Smooth muscle cell (in vitro differentiated cells): ENCODE measurements at regions not wholly inside any gene's neighbourhood (a gene's known extent, or its start where the extent isn't known, plus 50 kb on each side); places are given as distances from the start of the nearest gene placed in this dataset.

Experiments
- DNase-seq: peaks from one replicate; lab custom pipeline; 2025; ENCODE audit not compliant: unreplicated experiment; lab: John Stamatoyannopoulos, UW
- H2AFZ ChIP-seq: fragments of 200-600 bp; sonication (generic); 2 replicates; pipeline ENCODE4 v1.6.0; 2016; ENCODE audit warnings: antibody characterized with exemption, low read depth, mild to moderate bottlenecking
- H3F3A ChIP-seq: fragments of 200-600 bp; sonication (generic); 2 replicates; pipeline ENCODE4 v1.6.0; 2017; ENCODE audit warnings: antibody characterized with exemption, low read depth
- H3K27ac ChIP-seq: fragments of 200-600 bp; sonication (generic); 2 replicates; pipeline ENCODE4 v1.5.1; 2016; ENCODE audit warnings: low read depth, mild to moderate bottlenecking
- H3K27me3 ChIP-seq: fragments of 200-600 bp; sonication (generic); 2 replicates; pipeline ENCODE4 v1.6.1; 2016; ENCODE audit warnings: low read depth, mild to moderate bottlenecking
- H3K36me3 ChIP-seq: fragments of 200-600 bp; sonication (generic); 2 replicates; pipeline ENCODE4 v1.5.1; 2016; ENCODE audit warnings: low read depth
- H3K4me1 ChIP-seq: fragments of 200-600 bp; sonication (generic); 2 replicates; pipeline ENCODE4 v1.5.1; 2016; ENCODE audit warnings: low read depth
- H3K4me2 ChIP-seq: fragments of 200-600 bp; sonication (generic); 2 replicates; pipeline ENCODE4 v1.6.0; 2016; ENCODE audit warnings: mild to moderate bottlenecking
- H3K4me3 ChIP-seq: fragments of 200-600 bp; sonication (generic); 2 replicates; pipeline ENCODE4 v1.5.1; 2016; ENCODE audit warnings: mild to moderate bottlenecking
- H3K79me2 ChIP-seq: fragments of 200-600 bp; sonication (generic); 2 replicates; pipeline ENCODE4 v1.6.0; 2016; ENCODE audit warnings: low read depth, mild to moderate bottlenecking
- H3K9ac ChIP-seq: fragments of 200-600 bp; sonication (generic); 2 replicates; pipeline ENCODE4 v1.6.0; 2016; ENCODE audit warnings: low read depth
- H3K9me3 ChIP-seq: fragments of 200-600 bp; sonication (generic); replicated peaks from 2 replicates; pipeline ENCODE4 v1.5.1; 2016; ENCODE audit warnings: low read depth
- H4K20me1 ChIP-seq: fragments of 200-600 bp; sonication (generic); 2 replicates; pipeline ENCODE4 v1.6.0; 2016; ENCODE audit warnings: low read depth
- CTCF ChIP-seq: fragments of 200-600 bp; sonication (generic); IDR thresholded peaks from 2 replicates; pipeline ENCODE4 v1.5.1; 2017; ENCODE audit warnings: borderline replicate concordance, mild to moderate bottlenecking, antibody characterized with exemption; ENCODE audit not compliant: insufficient read depth, poor library complexity, severe bottlenecking
- WGBS: methylation state at CpG from one replicate; pipeline ENCODE4 v1.1.7; 2016; ENCODE audit warnings: low lambda C conversion rate; 5-methylcytosine and 5-hydroxymethylcytosine counted together

GRCh38 chr19:30173593-30174356, 198.4 kb upstream of the ZNF536 start:
- no peaks in the 10 kb centered on the region for H3K4me1 ChIP-seq
- TF ChIP-seq CTCF: no peak

GRCh38 chr19:30174357-30174645, 197.9 kb upstream of the ZNF536 start:
- Histone ChIP-seq H3F3A (no peaks in the 10 kb centered on the region), H3K4me1 (no peaks in the 10 kb centered on the region), H3K79me2 (no peaks in the 10 kb centered on the region), H4K20me1 (no peaks in the 10 kb centered on the region), H3K27me3 (no peaks in the 10 kb centered on the region), H2AFZ (no peak overlapping the region), H3K9me3 (no peaks in the 10 kb centered on the region), H3K36me3 (no peaks in the 10 kb centered on the region), H3K9ac (no peak overlapping the region), H3K4me3 (no peak overlapping the region), H3K4me2 (no peak overlapping the region), H3K27ac (no peak overlapping the region)
- WGBS: 70% methylated on average over 4 of the region's 4 CpGs
- DNase-seq: no peak
- TF ChIP-seq CTCF: no peak

More at GRCh38 chr19:30173593-30174356, 198.4 kb upstream of the ZNF536 start:
- Histone ChIP-seq H3K27me3 (no peaks in the 10 kb centered on the region), H2AFZ (no peak overlapping the region), H4K20me1 (no peaks in the 10 kb centered on the region), H3K36me3 (no peaks in the 10 kb centered on the region), H3K9ac (no peak overlapping the region), H3K27ac (no peak overlapping the region), H3K9me3 (no peaks in the 10 kb centered on the region), H3K79me2 (no peaks in the 10 kb centered on the region), H3K4me3 (no peak overlapping the region), H3K4me2 (no peak overlapping the region), H3F3A (no peaks in the 10 kb centered on the region)
- no peak for DNase-seq
- 87% methylated on average over 13 of the region's 13 CpGs for WGBS

GRCh38 chr19:30174791-30175190, 197.4 kb upstream of the ZNF536 start:
- no peak overlapping the region for H2AFZ ChIP-seq
- no peaks in the 10 kb centered on the region for H4K20me1 ChIP-seq
- H3K4me1 ChIP-seq: no peaks in the 10 kb centered on the region
- no peaks in the 10 kb centered on the region for H3F3A ChIP-seq
- no peak for TF ChIP-seq CTCF
- no peak for DNase-seq
- no peak overlapping the region for H3K4me3 ChIP-seq
- H3K79me2 ChIP-seq: no peaks in the 10 kb centered on the region
- WGBS: 92% methylated on average over 9 of the region's 9 CpGs
- H3K9ac ChIP-seq: no peak overlapping the region
- H3K27me3 ChIP-seq: no peaks in the 10 kb centered on the region
- no peaks in the 10 kb centered on the region for H3K9me3 ChIP-seq
- no peak overlapping the region for H3K27ac ChIP-seq
- no peaks in the 10 kb centered on the region for H3K36me3 ChIP-seq
- H3K4me2 ChIP-seq: no peak overlapping the region

GRCh38 chr19:30175987-30176386, 196.2 kb upstream of the ZNF536 start:
- Histone ChIP-seq H2AFZ (no peak overlapping the region), H3K27me3 (no peaks in the 10 kb centered on the region), H3K27ac (no peak overlapping the region), H3F3A (no peaks in the 10 kb centered on the region), H3K79me2 (no peaks in the 10 kb centered on the region), H3K9ac (no peak overlapping the region), H3K4me1 (no peaks in the 10 kb centered on the region), H3K9me3 (no peaks in the 10 kb centered on the region), H3K4me3 (no peak overlapping the region), H4K20me1 (no peaks in the 10 kb centered on the region), H3K4me2 (no peak overlapping the region), H3K36me3 (no peaks in the 10 kb centered on the region)
- 93% methylated on average over 3 of the region's 3 CpGs for WGBS
- TF ChIP-seq CTCF: no peak
- no peak for DNase-seq
